ENCODE measurements at regions not wholly inside any gene's neighbourhood (a gene's known extent, or its start where the extent isn't known, plus 50 kb on each side); places are given as distances from the start of the nearest gene placed in this dataset.

GRCh38 chr3:154496978-154497377 lies 67.0 kb upstream of the GPR149 start:
- Histone ChIP-seq H3K9ac (ENCODE audit: low read length) (no peak overlapping the region), H4K20me1 (ENCODE audit: insufficient read depth, low read length) (no peaks in the 10 kb centered on the region), H3K36me3 (replicated peaks; ENCODE audit: low read depth, low read length) (no peaks in the 10 kb centered on the region), H3K27me3 (ENCODE audit: low read depth, low read length) (no peaks in the 10 kb centered on the region), H2AFZ (ENCODE audit: low read depth, low read length) (no peak overlapping the region), H3K4me2 (ENCODE audit: low read length) (no peak overlapping the region), H3K9me3 (ENCODE audit: insufficient read depth, low read length) (no peaks in the 10 kb centered on the region), H3K4me3 (ENCODE audit: low read length) (no peak overlapping the region), H3K79me2 (ENCODE audit: low read length) (no peaks in the 10 kb centered on the region), H3K4me1 (ENCODE audit: low read length) (no peaks in the 10 kb centered on the region), H3K27ac (ENCODE audit: low read length) (no peak overlapping the region)
- TF ChIP-seq CTCF (IDR thresholded peaks at IDR 0.05; ENCODE audit: low read depth, low read length) (no peak), EZH2phosphoT487 (IDR thresholded peaks at IDR 0.05; ENCODE audit: low read depth) (no peak)

- H3K4me1 ChIP-seq (ENCODE audit: low read length) = no peaks in the 10 kb centered on the region
- H3K27ac ChIP-seq (ENCODE audit: low read length) = no peak overlapping the region
- no peak overlapping the region for H3K4me3 ChIP-seq (ENCODE audit: low read length)
- no peaks in the 10 kb centered on the region for H4K20me1 ChIP-seq (ENCODE audit: insufficient read depth, low read length)
- no peaks in the 10 kb centered on the region for H3K79me2 ChIP-seq (ENCODE audit: low read length)
- TF ChIP-seq CTCF (IDR thresholded peaks at IDR 0.05; ENCODE audit: low read depth, low read length) (no peak), EZH2phosphoT487 (IDR thresholded peaks at IDR 0.05; ENCODE audit: low read depth) (no peak)
- no peak overlapping the region for H3K4me2 ChIP-seq (ENCODE audit: low read length)
- no peaks in the 10 kb centered on the region for H3K36me3 ChIP-seq (replicated peaks; ENCODE audit: low read depth, low read length)
- no peaks in the 10 kb centered on the region for H3K27me3 ChIP-seq (ENCODE audit: low read depth, low read length)
- H2AFZ ChIP-seq (ENCODE audit: low read depth, low read length) = no peak overlapping the region
- no peaks in the 10 kb centered on the region for H3K9me3 ChIP-seq (ENCODE audit: insufficient read depth, low read length)
- H3K9ac ChIP-seq (ENCODE audit: low read length) = no peak overlapping the region
These were observed 66.5 kb upstream of the GPR149 start for GRCh38 chr3:154496540-154496939.

GRCh38 chr3:154486949-154487348 lies 57.0 kb upstream of the GPR149 start:
- no peaks in the 10 kb centered on the region for H3K9me3 ChIP-seq (ENCODE audit: insufficient read depth, low read length)
- no peak overlapping the region for H2AFZ ChIP-seq (ENCODE audit: low read depth, low read length)
- H3K4me2 ChIP-seq (ENCODE audit: low read length) = no peak overlapping the region
- no peaks in the 10 kb centered on the region for H3K27me3 ChIP-seq (ENCODE audit: low read depth, low read length)
- no peaks in the 10 kb centered on the region for H3K36me3 ChIP-seq (replicated peaks; ENCODE audit: low read depth, low read length)
- H3K9ac ChIP-seq (ENCODE audit: low read length) = no peak overlapping the region
- H3K27ac ChIP-seq (ENCODE audit: low read length) = no peak overlapping the region
- no peaks in the 10 kb centered on the region for H4K20me1 ChIP-seq (ENCODE audit: insufficient read depth, low read length)
- no peaks in the 10 kb centered on the region for H3K79me2 ChIP-seq (ENCODE audit: low read length)
- H3K4me3 ChIP-seq (ENCODE audit: low read length) = no peak overlapping the region
- no peak for TF ChIP-seq CTCF (IDR thresholded peaks at IDR 0.05; ENCODE audit: low read depth, low read length)
- TF ChIP-seq EZH2phosphoT487 (IDR thresholded peaks at IDR 0.05; ENCODE audit: low read depth) = no peak
- H3K4me1 ChIP-seq (ENCODE audit: low read length) = no peaks in the 10 kb centered on the region

- no peak overlapping the region for H2AFZ ChIP-seq (ENCODE audit: low read depth, low read length)
- H3K9ac ChIP-seq (ENCODE audit: low read length) = no peak overlapping the region
- no peak overlapping the region for H3K27ac ChIP-seq (ENCODE audit: low read length)
- no peaks in the 10 kb centered on the region for H3K36me3 ChIP-seq (replicated peaks; ENCODE audit: low read depth, low read length)
- H3K4me2 ChIP-seq (ENCODE audit: low read length) = no peak overlapping the region
- no peaks in the 10 kb centered on the region for H4K20me1 ChIP-seq (ENCODE audit: insufficient read depth, low read length)
- H3K9me3 ChIP-seq (ENCODE audit: insufficient read depth, low read length) = no peaks in the 10 kb centered on the region
- no peak overlapping the region for H3K4me3 ChIP-seq (ENCODE audit: low read length)
- H3K4me1 ChIP-seq (ENCODE audit: low read length) = peaks cover 11% of the 10 kb centered on the region
- no peaks in the 10 kb centered on the region for H3K27me3 ChIP-seq (ENCODE audit: low read depth, low read length)
- H3K79me2 ChIP-seq (ENCODE audit: low read length) = no peaks in the 10 kb centered on the region
- no peak for TF ChIP-seq EZH2phosphoT487 (IDR thresholded peaks at IDR 0.05; ENCODE audit: low read depth)
- TF ChIP-seq CTCF (IDR thresholded peaks at IDR 0.05; ENCODE audit: low read depth, low read length) = no peak
These were observed 52.5 kb upstream of the GPR149 start for GRCh38 chr3:154482507-154482906.
